NCI-H2171 treated with DMSO at 0.1 percent for 48 hours (cell line): ENCODE measurements at regions not wholly inside any gene's neighbourhood (a gene's known extent, or its start where the extent isn't known, plus 50 kb on each side); places are given as distances from the start of the nearest gene placed in this dataset.

ENCODE experiments used
- DNase-seq: peaks from one replicate; lab custom pipeline; 2025; lab: John Stamatoyannopoulos, UW

GRCh38 chr15:95325763-95326404, 1004.6 kb upstream of the NR2F2 start:
- DNase-seq, result no peak

DNA sequence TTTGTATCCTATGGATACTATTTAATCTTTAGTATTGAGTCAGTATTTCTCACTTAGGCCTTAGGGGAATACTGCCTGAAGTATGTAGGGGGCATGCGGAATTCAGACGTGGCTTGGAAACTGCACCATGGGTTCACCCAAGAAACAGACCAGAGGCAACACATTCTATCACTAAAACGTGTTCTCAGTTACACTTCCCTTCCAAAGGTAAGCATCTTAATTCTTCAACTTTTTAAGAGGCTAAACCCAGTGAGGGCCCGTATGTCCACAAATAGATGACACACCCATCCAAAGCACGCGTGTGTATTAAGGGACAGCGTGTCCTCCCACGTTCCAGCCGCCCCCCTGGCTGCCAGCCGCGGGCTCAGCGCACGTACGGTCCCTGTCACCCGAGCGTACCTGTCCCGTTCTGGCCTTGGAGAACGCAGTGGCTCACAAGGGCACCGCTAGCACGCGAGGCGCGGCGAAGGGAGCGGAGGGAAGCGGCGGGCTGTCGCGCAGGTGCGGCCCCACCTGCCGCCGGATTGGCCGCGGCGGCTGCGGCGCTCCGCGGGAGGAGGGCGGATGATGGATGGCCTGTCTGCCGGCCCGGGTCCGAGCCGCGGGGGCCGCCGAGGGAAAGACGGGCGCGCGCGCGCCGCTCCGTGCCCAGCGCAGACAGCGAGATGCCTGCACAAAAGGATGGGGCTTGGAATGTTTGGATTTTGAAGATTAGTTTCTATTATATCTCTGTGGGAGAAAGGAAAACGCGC, 1003.9 kb upstream of the NR2F2 start:
- DNase-seq, result no peak

DNA sequence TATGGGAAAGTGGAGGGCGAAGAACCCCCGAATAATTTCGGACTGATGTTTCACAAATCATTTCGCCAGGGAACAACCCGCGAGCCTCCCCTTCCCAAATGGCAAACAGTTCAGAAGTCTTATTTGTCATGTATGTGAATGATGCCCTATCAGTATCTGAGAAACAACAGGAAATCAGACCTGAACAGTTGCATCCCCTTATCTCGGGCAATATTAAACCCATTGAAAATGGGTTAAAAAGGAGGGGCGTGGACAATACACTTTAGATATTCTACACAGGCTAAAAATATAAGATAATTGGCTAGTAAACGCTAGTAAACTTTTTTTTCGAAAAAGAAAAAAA, 1003.3 kb upstream of the NR2F2 start:
- no peak for DNase-seq

GRCh38 chr15:95327661-95328060, 1002.8 kb upstream of the NR2F2 start:
- no peak for DNase-seq

DNA sequence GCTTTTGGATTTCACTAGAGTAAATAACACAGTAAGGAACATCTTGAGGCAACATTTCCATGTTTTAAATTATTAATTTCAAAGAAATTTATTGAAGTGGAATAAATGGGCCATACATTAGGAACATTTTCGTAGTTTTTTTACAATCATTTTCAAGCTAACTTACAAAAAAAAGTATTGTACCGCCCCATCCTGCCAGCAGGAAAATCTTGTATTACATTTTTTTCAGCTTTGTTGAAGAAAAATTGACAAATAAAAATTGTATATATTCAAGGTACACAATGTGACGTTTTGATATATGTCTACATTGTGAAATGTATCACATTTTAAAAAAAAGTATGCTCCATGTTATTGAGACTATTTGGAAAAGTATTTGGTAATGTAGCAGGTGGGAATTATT, 1001.9 kb upstream of the NR2F2 start:
- DNase-seq, result no peak

DNA sequence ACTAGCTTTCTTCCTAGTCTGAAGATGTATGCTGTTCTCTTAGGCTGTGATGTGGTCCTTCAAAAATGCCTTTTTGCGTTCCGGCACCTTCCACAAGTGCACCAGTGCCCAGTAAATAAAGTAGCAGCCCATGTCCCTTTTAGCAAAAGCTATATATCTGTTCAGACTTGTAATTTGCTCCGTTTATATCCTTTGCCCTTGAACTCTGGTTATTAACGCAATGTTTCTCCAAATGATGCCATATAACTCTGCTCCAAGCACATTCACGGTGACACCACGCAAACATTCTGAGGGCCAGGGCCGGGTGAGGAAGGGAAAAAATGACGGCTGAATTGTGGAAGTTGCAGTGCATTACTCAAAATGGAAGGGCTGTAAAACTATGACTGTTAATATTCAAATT, 1001.1 kb upstream of the NR2F2 start:
- no peak for DNase-seq

DNA sequence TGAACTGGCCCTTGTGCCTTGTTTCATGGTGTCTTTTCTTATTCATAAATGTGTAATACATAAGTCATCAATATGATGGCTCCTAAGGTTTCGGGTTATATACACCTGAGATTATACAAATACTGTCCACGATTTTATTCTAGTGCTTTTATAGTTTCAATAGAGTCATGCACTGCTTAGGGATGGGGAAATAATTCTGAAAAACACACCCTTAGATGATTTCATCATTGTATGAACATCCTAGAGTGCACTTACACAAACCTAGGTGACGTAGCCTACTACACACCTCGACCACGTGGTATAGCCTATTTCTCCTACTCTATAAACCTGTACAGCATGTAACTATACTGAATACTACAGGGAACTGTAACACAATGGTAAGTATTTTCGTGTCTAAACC, 988.8 kb upstream of the NR2F2 start:
- no peak for DNase-seq

GRCh38 chr15:95345867-95346266, 984.6 kb upstream of the NR2F2 start:
- DNase-seq, result no peak

GRCh38 chr15:95346721-95347475, 983.6 kb upstream of the NR2F2 start:
- no peak for DNase-seq

GRCh38 chr15:95347837-95348236, 982.7 kb upstream of the NR2F2 start:
- DNase-seq, result no peak

- no peak for DNase-seq
These were observed 979.6 kb upstream of the NR2F2 start for GRCh38 chr15:95350908-95351307.

- DNase-seq, result no peak
These were observed 977.8 kb upstream of the NR2F2 start for GRCh38 chr15:95352631-95353187.

GRCh38 chr15:95353512-95353911, 977.0 kb upstream of the NR2F2 start:
- DNase-seq, result no peak

GRCh38 chr15:95359966-95360365, 970.5 kb upstream of the NR2F2 start:
- no peak for DNase-seq

DNA sequence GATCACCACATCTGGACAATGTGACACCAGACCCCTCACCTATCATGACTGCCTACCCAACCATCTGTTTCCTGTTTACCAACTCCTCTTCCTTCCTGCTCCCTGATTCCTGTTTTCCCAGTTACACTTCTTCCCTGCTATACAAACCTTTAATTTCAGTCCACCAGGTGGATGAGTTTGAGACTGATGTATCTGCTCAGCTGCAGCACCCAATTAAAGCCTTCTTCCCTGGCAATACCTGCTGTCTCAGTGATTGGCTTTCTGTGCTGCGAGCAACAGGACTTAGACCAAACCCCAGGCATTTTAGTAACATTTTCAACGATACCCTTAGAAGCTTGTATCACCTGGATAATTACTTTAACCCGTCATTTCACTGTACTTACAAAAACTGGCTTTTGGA, 968.2 kb upstream of the NR2F2 start:
- no peak for DNase-seq

DNA sequence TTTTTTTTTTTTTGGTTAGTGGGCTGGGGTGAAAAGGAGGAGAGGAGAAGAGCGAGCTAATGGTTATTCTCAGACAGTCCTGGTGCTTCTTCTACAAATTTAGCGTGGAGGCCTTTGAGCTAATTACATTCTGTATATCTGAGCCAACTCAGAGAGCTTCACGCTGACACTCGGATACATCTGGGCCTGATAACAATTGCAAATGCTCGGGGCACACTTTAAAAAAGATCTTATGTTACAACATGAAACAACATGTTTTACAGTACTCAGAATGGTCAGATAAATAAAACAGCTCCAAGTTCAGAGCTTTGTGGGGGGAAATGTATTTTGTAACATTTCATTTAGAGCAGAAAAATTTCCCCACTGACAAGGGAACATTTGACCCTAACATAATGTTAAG, 966.9 kb upstream of the NR2F2 start:
- DNase-seq, result no peak

DNA sequence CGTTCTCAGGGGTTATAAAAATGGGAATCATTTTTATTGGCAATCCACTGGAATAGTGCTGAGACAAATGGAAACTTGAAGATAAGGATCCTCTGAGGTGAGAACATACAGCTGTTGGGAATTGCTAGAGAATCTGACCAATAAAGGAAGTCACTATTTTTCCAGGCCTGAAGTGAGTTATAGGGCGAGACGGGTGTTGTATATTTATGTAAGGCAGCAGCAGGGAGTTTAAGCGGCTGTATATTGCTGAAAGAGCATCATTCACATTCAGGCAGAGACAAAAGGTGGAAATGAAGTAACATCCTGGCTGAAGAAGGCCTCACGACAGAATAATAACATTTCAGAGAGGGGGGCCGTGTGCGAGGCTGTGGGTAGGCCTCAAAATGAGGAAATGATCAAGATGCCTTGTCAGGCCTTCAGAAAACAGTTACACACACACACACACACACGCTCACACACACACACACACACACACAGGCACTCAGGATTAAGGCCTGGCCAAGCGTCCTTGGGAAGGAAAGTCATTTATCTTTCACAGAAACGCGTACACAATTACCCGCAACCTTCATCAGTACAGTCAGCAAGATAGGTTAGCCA, 964.9 kb upstream of the NR2F2 start:
- DNase-seq, result no peak

- no peak for DNase-seq
These were observed 962.3 kb upstream of the NR2F2 start for GRCh38 chr15:95368191-95368590.

- no peak for DNase-seq
These were observed 961.5 kb upstream of the NR2F2 start for GRCh38 chr15:95368755-95369601.

- DNase-seq, result no peak
These were observed 960.2 kb upstream of the NR2F2 start for GRCh38 chr15:95370291-95370690.

DNA sequence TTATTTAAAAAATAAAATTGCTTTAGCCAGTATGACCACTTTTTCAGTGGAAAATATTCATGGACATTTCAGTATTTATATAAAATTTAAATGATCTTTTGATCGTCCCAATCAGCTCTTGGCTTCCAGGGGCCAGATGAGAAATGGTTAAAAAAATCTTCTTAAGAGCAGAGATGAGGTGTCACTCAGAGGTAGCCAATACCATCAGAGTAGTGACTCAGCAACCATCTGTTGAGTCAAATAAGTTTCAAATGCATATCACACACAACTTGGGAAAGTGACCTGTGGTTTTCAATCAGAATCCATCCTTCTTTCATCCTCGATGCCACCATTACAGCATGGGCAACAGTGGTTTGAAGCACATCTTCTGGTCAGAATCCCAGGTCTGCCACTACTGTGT, 958.8 kb upstream of the NR2F2 start:
- DNase-seq, result no peak

DNA sequence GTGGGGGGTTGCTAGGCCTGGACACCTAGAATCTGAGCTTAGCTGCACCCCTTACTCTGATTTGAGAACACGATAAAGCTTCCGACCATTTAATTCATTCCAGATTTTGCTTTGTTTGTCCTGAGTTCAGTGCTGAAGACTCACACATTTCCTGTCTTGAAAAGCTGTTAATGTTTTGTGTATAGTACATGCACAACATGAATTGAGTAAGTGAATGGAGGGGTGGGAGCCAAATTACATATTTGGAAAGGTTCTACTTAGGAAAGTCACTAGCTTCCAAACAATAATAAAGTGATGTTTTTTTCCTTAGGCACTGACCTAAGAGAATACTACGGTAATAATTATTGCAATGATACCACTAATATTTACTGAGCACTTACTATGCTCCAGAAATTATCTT, 955.2 kb upstream of the NR2F2 start:
- DNase-seq, result no peak
